A549 (cell line): ENCODE measurements at regions not wholly inside any gene's neighbourhood (a gene's known extent, or its start where the extent isn't known, plus 50 kb on each side); places are given as distances from the start of the nearest gene placed in this dataset.

Experiments used
- ESRRA ChIP-seq: fragments of 150-350 bp; IDR thresholded peaks from 2 replicates; pipeline ENCODE4 v1.6.1; 2014; ENCODE audit warnings: mild to moderate bottlenecking, low read length, borderline replicate concordance
- FOXS1 ChIP-seq: fragments of 250-450 bp; sonication (Bioruptor Pico); IDR thresholded peaks from 2 replicates; pipeline ENCODE4 v1.5.0; 2020; ENCODE audit warnings: mild to moderate bottlenecking, moderate library complexity
- POLR2A ChIP-seq: IDR thresholded peaks from 2 replicates; pipeline ENCODE4 v1.6.1; 2012; ENCODE audit warnings: mild to moderate bottlenecking, low read length
- RARB ChIP-seq: fragments of 250-450 bp; sonication (Bioruptor Pico); IDR thresholded peaks from 2 replicates; pipeline ENCODE4 v1.8.0; 2021; ENCODE audit warnings: mild to moderate bottlenecking, moderate library complexity
- SMC3 ChIP-seq: fragments of >200 bp; sonication (Bioruptor Twin); formaldehyde crosslinking; IDR thresholded peaks from 3 replicates; pipeline ENCODE4 v1.6.1; 2018; ENCODE audit warnings: inconsistent platforms
- SREBF2 ChIP-seq: fragments of 450-650 bp; IDR thresholded peaks from 2 replicates; pipeline ENCODE4 v1.6.1; 2014; ENCODE audit warnings: mild to moderate bottlenecking, moderate library complexity
- TF ChIP-seq, protein P1 (sequence below): fragments of >200 bp; sonication (Bioruptor Twin); formaldehyde crosslinking; IDR thresholded peaks from 3 replicates; pipeline ENCODE4 v1.5.1; 2016

DNA sequence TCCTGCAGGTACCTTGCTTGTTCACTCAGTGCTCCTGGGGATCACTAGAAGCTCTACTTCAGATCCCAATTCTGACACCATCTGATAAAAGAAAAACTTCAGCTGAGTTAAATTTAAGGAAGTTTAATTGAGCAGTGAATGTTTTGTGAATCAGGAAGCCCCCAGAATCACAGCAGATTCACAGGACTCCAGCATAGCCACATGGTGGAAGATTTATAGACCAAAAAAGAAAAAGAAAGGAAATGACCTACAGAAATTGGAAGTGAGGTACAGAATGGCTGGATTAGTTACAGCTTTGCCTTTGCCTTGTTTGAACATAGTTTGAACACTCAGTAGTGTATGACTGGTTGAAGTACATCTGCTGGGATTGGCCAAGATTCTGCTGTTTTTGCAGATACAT, 182.7 kb upstream of the SCN7A start:
- TF ChIP-seq FOXS1 (CRISPR knock-in tag) (no peak), SMC3 (no peak), POLR2A (no peak), SREBF2 (no peak), RARB (no peak), ESRRA (no peak)
- TF ChIP-seq, protein P1, sequence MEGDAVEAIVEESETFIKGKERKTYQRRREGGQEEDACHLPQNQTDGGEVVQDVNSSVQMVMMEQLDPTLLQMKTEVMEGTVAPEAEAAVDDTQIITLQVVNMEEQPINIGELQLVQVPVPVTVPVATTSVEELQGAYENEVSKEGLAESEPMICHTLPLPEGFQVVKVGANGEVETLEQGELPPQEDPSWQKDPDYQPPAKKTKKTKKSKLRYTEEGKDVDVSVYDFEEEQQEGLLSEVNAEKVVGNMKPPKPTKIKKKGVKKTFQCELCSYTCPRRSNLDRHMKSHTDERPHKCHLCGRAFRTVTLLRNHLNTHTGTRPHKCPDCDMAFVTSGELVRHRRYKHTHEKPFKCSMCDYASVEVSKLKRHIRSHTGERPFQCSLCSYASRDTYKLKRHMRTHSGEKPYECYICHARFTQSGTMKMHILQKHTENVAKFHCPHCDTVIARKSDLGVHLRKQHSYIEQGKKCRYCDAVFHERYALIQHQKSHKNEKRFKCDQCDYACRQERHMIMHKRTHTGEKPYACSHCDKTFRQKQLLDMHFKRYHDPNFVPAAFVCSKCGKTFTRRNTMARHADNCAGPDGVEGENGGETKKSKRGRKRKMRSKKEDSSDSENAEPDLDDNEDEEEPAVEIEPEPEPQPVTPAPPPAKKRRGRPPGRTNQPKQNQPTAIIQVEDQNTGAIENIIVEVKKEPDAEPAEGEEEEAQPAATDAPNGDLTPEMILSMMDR, result no peak
